Activated effector memory CD4-positive, alpha-beta T cell treated with anti-CD3 and anti-CD28 coated beads, Interleukin-2, amount 50 U/mL, for 16 hours (primary cell): ENCODE measurements at regions not wholly inside any gene's neighbourhood (a gene's known extent, or its start where the extent isn't known, plus 50 kb on each side); places are given as distances from the start of the nearest gene placed in this dataset.

Experiments used
- DNase-seq: peaks from one replicate; pipeline ENCODE4 v3.0.0-alpha.2; 2020

DNA sequence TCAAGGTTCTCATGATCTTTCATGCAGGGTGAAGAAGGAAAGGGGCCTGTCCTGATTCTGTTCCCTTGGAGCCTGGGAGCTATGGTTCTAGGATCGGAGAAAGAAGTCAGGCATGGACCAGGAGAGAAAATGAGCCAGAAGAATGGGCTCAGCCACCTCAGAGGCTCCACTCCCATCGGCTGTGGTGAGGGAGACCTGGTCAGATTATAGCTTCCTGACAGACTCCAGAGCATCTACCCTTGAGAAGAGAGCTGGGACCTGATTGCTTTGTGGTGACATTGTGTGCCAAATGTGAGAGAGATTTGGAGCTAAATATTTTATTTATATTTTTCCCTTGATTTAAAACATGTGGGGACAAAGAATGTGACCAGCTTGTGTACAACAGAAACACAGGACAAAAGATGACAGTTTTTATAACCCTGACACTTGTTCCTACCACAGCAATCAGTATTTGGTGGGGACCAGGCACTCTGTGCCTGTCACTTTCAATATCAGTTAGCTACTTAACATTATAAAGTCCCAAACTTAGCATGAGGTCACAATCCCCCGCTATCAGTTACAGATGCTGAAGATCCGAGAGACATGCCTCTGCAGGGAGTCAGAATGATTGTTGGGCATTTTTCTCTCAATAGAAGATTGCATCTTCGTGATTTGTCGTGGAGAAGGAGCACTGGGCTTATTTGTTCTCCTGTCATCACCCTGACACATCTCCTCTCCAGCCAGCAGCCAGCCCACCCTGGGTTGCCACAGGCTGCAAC lies 228.3 kb upstream of the ADAMTS16 start:
- no peak for DNase-seq

DNA sequence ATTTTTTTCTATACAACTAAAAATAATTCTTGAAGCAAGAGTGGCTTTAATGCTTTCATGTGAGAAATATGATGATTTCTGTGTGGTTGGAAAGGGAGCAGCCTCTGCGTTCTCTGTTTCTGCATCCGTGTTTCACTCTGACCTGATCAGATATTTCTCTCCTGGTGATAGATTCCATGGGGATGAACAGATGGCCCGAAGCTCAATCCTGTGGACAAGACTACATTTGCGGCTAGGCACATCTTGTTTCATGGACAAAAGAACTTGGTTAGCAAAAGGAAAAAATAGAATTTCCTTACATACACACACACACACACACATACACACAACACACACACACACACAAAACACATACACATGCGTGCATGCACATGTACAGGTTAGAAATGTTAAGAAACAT lies 218.2 kb upstream of the ADAMTS16 start:
- no peak for DNase-seq

DNA sequence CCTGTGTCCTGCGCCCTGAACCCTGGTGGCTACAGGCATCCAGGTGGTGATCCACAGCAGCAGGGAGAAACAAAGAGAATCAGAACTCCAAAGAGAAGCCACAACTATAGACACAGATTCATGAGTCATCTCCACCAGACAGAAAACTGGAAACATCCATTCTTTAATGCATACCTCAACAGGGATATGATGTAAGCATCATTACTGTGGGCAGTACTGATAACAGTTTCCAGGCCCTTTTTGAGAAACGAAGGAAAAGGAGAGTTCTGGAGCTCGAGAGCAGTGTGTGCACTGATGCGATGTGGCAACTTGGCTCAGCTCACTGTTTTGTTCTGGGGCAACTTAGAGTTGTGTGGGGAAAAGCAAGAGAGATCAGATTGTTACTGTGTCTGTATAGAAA lies 215.6 kb upstream of the ADAMTS16 start:
- no peak for DNase-seq

DNA sequence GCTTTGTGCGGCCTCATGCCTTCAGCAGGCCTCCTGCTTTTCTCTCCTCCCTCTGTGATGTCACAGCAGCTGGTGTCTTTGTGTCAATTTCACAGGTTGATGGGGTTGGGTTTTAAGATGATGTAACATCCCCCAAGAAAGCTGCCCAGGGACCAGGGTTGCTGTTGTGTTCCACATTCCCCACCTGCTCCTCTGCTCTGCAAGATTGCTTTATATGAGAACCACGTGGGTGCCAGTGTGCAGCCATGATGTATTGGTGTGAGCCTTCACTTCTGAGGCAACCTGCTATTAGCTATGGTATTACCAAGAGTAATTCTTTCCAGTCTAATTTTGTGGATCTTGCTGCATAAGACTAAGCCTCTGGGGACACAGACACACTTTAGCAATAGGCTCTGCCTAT lies 213.0 kb upstream of the ADAMTS16 start:
- no peak for DNase-seq

DNA sequence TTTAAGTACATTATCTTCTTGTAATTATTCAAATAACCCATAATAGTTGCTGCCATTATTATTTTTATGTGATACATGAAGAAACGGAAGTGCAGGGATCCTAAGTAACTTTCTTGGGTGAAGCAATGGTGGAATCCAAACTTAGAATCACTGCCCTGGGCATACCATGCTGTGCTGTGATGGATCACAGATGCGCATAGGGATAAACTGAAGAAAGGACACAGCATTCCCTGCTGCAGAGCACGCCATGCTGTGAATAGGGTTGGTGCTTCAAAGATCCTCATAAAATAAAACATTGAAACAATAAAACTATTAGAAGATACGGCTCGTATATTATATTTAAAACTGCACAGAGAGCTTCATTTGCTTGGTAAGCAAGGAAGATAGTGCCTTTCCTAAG lies 211.7 kb upstream of the ADAMTS16 start:
- DNase-seq, result no peak

DNA sequence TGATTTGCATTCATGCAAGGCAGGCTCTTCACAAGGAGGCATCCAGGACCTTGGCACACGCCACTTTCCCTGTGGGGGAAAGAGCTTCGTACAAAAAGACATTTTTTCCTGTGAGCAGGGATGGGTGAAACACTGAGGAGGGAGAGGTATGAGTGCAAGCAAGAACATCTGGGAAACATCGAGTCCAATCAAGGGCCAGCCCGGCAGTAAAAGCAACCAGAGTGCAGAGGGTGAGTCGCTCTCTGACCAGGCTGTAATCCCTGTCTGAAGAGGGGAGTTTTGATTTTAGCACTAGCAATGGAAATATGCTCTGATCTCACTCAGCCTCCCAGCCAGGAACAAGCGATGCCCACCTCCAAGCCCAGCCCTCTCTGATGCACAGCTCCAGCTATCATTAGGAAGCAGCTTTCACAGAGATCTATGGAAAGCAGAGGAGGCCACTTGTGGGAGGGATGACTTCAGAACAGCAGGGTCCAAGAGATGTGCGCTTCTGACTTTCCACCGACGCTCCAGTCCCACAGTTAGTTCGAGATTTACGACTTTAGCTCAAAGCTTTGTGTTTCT lies 211.0 kb upstream of the ADAMTS16 start:
- DNase-seq, result no peak

DNA sequence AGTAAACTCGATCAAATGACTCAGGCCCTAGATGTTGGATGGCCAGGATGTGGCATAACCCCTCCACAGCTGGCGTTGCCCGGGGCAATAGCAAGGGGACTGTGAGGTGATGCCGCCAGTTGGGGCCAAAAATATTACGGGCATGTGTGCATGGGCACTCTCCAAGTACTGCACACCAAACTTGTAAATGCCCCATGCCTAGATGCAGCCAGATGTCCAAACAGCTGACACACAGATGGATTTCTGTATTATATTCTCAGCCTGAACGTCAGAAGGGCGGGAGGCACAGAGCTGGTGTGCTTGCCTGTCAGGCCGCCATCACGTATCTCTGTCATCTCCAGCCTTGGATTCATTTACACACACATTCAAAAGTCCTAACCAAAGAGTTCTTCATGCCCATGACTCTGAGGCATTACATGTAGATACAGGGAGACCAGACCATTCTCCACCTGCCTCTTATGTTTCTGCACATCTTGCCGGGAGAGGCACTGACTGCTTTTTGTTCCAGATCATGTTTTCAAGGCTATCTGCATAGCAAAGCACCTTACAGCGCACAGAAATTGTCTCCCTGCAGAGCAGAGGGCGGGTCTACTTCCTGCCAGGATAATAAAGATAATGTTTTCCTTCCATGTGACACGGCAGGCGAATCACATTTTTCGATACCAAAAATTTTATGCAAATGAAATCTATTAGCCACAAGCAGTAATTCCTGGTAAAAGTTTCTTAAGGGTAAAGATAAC lies 200.9 kb upstream of the ADAMTS16 start:
- no peak for DNase-seq

DNA sequence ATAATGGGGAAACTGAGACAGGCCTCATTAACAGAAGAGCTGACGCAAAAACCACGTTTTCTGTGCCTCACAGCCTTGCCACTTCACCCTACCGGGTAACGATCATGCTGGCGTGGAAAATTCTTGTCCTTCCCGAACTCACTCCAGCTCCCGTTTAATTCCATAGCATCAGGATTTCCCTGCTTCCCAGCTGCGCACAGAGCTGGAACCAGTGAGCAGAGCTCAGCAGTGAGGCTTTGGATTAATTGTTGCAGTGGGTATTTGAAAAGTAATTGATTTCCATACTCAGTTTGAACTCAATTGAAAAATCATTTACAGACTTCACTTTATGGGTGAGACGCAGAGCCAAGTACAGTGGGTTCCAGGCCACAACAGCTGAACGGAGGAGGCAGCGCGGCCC lies 199.0 kb upstream of the ADAMTS16 start:
- no peak for DNase-seq

DNA sequence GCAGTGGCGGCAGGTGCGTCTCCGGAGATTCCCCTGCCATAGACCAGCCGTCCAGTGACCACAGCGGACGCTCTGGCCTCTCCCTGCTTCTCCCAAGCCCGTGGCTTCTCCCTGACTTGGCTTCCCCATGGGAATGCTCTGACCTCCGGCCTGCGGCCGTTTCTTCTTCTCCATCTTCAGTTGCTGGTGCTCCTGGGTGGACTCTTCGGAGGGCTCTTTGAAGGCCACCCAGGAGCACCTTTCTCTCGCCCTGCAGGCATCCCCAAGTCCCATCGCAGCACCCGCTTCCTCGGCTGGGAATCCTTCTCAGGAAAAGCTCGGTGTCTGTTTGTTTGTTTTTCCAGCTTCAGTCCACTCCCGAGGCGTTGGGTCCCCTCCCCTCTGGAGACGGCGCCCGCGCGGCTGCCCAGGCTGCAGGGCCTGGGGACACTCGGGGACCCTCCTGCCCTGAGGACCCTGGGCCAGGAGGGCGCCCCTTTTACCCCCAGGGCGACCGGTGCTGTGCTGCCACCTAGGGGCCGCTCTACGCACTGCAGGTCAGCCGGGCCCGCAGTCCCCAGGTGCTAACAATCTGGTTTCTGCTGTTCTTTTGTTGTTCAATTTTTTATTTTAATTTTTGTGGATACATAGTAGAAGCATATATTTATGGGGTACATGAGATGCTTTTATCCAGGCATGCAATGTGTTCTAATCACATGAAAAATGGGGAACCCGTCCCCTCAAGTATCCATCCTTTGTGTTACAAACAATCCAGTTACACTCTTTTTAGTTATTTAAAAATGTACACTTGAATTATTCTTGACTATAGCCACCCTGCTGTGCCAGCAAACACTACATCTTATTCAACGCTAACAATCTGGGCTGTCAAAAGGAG lies 197.9 kb upstream of the ADAMTS16 start:
- peak; percentile 65 for DNase-seq

DNA sequence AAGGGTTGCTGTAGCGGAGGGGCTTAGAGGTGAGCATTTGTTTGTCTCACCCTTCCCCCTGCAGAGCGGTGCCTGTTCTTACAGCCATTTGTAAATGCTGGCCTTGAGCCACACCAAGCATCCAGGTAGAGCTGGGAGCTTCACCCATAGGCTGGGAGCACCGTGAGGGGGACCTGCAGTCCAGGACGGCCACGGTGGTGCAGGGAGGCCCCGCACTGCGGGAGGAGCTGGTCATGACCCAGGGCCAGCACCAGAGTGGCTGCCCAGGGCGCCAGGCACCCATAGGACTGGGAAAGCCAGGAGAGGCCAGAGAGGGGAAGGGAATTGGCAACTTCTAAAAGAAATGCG lies 197.3 kb upstream of the ADAMTS16 start:
- no peak for DNase-seq

DNA sequence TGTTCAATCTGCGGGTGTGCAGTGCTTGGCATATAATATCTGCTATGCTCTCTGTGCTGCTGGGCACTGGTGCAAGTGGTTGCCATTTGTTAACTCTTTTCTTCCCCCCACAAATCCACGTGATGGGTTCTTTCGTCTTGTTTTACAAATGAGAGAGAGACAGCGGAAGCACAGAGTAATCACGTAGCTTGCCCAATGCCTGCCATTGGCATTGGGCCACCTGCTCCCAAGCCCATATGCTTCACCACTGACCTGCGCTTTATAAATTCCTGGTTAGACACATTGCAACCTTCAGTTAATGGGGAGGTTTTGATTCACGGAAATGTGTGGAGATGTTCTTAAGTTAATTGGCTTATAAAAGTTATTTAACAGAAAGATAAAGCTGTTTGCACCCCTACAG lies 194.8 kb upstream of the ADAMTS16 start:
- no peak for DNase-seq

DNA sequence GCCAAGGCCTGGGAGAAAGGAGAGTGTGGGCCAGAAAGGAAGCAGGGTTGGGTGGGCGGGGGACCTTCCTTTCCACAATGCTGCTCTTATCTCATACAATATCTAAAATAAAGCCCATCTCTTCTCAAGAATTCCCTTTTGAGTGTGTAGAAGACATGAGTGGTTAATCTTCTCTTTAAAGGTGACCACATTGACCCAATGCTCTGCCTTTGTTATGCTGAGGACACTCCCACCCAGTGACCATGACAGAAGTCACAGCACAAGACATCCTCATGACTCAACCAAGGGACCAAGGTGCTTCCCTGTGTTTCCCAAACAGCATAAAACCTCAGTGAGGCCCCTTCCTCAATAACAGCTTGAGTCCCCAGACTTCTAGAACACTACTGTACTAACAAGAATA lies 193.0 kb upstream of the ADAMTS16 start:
- no peak for DNase-seq

DNA sequence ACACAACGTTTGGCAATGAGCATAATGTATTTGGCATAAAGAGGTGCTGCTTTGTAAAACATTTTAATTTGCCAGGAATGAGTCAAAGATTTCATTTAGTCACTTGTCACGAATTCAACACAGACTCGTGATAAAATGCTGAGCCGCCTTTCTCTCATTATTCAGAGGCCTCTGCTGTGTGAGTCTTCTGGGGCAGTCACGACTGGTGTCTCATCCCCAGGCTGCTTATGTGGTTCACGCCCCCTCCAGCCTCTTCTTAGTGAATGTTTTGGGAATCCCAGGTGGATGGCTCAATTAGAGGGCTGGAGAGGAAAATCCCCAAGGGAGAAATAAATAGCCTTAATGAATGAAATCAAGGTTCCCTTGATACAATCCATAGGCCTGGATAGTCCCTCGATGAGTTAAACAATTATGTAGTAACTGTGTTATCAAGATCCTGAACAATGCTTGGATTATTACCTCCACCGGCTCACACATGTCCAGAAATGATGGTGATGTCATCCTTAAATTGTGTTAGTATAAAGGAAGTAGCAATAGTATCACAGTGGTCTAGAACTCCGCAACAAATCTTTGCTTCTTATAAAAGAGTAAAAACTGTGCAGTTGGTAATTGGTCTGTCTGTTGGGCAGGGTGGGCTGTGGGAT lies 192.1 kb upstream of the ADAMTS16 start:
- no peak for DNase-seq

DNA sequence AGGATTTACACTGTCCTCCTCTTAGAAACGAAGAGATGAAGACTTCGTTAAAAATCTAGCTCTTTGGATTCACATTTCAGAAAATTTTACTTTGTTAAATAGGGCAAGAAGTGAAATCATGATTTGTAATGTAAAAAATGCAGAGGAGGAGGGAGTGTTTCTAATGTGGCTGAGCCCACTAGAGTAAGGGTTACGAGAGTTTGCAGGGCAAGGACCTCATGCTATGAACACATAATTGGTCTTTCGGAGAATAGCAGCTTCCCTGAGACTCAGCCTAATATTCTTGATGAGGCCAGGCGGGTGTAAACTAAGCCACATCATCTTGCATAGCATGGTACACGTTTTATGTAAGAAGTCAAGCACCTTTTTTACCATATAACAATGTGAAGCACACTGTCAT lies 191.0 kb upstream of the ADAMTS16 start:
- no peak for DNase-seq

DNA sequence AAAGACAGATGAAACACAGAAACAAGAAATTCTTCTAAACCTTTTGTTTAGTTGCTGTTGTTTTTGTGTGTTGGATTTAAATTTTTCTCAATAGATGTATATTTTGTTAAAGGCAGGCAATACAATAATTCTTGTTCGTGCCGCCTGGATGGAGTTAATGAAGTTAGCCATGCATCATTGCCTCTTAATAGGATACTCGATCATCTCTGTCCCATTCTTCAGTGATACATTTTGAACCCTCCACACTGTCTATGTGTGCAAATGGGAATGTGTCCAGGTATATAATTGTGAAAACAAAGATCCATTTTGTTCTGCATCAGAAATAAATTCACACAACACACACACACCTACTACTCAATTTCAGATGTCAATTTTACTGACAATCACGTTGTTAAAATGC lies 186.6 kb upstream of the ADAMTS16 start:
- no peak for DNase-seq

DNA sequence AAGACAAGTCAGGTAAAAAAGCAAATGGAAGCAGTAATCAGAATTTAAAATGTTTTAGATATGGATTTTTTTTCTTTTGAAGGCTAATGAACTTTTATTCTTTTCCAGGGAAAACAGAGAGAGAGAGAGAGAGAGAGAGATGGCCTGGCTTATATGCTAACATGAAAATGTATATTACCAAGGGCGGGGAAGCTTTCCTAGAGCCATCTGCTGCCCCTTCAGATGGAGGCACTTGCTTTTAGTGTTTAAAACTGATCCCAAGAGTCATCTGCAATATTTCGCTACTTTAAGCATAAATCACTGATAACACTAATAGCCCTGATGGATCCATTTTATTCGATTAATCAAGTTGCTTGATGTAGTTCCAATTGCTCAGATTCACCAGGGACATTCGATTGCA lies 186.1 kb upstream of the ADAMTS16 start:
- no peak for DNase-seq

DNA sequence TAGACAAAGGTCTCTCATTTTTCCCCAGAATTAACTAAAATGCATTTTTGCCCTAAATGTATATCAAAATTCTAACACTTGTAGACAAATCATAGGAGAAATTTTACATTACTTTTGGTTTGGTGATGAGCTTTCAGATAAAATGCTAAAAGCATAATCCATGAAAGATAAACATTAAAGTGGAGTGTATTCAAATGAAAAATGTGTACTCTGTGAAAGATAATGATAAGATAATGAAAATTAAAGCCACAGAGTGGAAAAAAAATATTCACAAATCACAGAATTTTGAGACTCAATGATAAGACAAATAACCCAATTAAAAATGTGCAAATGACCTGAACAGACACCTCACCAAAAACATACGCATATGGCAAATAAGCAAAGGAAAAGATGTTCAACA lies 176.9 kb upstream of the ADAMTS16 start:
- no peak for DNase-seq

DNA sequence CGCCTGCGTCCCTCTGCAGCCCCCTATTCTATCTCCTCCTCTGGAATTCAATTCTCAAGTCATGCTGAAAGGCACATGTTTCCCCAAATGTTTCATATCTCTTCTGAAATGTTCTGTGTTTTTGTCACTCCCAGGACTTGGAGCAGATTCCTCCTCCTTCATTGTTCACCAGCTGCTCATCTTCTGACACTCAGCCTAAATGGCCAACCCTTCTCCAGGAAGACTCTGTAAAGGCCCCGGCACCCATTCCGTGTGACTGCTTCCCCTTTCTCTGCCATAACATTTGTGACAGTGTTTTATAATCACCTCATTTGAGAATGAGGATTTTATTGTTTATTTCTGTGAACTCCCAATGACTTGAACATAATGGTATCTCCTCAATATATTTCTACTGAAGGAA lies 170.8 kb upstream of the ADAMTS16 start:
- no peak for DNase-seq

DNA sequence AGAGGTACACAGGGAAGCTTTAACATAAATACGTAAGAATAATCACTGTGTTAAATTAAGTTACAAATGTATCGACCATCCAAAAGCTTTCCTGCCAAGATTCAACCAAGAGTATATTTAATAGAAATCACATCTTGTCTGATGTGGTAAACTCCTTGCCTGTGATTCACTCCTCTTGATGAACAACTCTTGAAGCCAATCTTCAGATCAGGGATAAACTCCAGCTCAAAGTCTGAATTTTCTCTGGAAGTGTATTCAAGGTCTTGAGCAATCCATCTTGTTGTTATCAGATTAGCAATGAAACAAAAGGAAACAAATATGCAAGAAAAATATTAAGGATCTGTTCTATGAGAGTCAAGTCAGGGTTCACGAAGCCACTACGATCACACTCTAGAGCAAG lies 170.0 kb upstream of the ADAMTS16 start:
- no peak for DNase-seq

DNA sequence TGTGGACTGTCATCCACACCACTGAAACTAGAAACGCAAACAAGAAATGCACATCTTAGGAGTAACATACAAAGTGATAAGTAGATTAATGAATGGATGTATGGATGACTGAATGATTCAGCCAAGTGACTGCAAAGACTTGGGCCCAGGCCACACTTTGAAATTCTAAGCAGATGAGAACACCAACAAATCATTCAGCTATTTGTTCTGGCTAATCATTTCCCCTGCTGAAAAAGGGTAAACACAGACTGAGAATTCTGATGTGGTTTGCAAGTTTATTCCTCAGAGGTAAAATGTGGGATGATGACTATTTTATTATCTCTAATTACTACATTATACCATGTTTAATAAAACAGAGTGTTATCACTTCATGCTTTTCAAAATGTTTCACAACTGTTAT lies 163.2 kb upstream of the ADAMTS16 start:
- no peak for DNase-seq

DNA sequence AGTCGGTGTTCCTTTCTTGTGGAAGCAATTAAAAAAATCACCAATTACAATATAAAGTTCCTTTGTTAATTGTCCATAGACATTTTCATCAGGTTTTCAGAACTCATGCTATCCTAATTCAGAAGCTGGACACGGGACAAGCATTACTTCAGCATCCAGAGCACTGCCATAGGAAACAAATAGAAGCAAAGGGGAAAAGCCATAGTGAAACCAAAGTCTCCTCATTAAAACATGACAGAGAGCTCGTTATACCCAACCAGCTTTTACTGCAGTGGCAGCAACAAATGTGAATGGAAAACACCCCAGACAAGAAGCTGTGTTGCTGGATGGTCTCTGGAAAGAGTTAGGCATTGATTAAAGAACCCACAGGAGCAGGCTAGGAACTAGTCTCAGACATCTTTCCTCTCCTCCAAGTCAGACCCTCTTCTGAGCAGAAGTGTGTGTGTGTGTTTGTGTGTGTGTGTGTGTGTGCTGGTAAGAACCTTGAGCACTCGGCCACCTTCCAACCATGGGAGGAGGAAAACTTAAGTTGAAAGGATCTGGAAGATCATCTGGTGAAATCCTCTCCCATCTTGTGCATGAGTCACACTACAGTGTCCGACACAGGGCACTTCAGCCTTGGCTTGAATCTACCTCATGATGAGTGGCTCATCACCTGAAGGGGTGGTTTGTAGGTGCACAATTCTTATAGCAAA lies 162.6 kb upstream of the ADAMTS16 start:
- DNase-seq, result no peak

DNA sequence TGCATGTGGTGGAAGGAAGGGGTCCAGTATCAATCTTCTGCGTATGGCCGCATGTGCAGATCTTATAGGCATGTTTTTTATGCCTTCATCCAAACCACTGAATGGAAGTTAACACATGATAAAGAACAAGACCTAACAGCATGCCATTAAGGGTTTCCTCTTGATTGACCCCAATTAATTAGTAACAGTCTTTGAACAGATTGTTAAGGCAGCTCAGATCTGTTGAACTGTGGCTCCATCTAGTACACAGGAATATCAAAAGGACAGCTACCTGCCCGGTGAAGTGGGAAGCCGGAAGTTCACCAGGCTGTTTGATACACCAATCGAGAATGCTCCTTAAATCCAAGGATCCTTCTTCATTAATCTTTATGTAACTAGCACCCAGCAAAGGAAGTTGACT lies 159.9 kb upstream of the ADAMTS16 start:
- DNase-seq, result no peak
